DND-41 (cell line): ENCODE measurements at regions not wholly inside any gene's neighbourhood (a gene's known extent, or its start where the extent isn't known, plus 50 kb on each side); places are given as distances from the start of the nearest gene placed in this dataset.
"Not testable (repeated sequence)": the region's sequence is repeated elsewhere in the genome, so short reads cannot be mapped to it uniquely, and the experiment has no call there.

Source experiments
- ATAC-seq: fragments of 200-7000 bp; cut with Tn5 transposase; 3 replicates; pipeline ENCODE4 v1.9.1; 2021; ENCODE audit warnings: low read depth; ENCODE audit not compliant: insufficient read depth
- DNase-seq: peaks from one replicate; pipeline ENCODE4 v3.0.0-alpha.2; 2020
- H2AFZ ChIP-seq: 2 replicates; pipeline ENCODE4 v1.6.0; 2012; ENCODE audit warnings: low read depth, low read length
- H3K27ac ChIP-seq: 2 replicates; pipeline ENCODE4 v1.5.1; 2012; ENCODE audit warnings: low read length, inconsistent platforms
- H3K27me3 ChIP-seq: fragments of 200-600 bp; sonication (generic); 2 replicates; pipeline ENCODE4 v1.6.0; 2012; ENCODE audit warnings: low read length, mild to moderate bottlenecking, inconsistent platforms; ENCODE audit not compliant: insufficient read depth, poor library complexity
- H3K36me3 ChIP-seq: 2 replicates; pipeline ENCODE4 v1.5.1; 2012; ENCODE audit warnings: low read length, inconsistent platforms; ENCODE audit not compliant: insufficient read depth
- H3K4me1 ChIP-seq: 2 replicates; pipeline ENCODE4 v1.5.1; 2012; ENCODE audit warnings: mild to moderate bottlenecking, low read length; ENCODE audit not compliant: insufficient read depth
- H3K4me2 ChIP-seq: 2 replicates; pipeline ENCODE4 v1.6.0; 2012; ENCODE audit warnings: mild to moderate bottlenecking, moderate library complexity, low read length, inconsistent platforms; ENCODE audit not compliant: insufficient read depth
- H3K4me3 ChIP-seq, 2 experiments: fragments of 200-600 bp in 1 of 2; shearing (Covaris generic) in 1 of 2; 2 replicates each; pipeline ENCODE4 v1.5.1; 2012 to 2016; ENCODE audit warnings: inconsistent platforms in 2 of 2, low read length in 2 of 2, mild to moderate bottlenecking in 2 of 2, low read depth in 1 of 2, moderate library complexity in 1 of 2
- H3K79me2 ChIP-seq: 2 replicates; pipeline ENCODE4 v1.6.0; 2012; ENCODE audit warnings: low read length, inconsistent platforms; ENCODE audit not compliant: insufficient read depth
- H3K9ac ChIP-seq: 2 replicates; pipeline ENCODE4 v1.6.0; 2012; ENCODE audit warnings: low read depth, mild to moderate bottlenecking, inconsistent platforms, low read length, moderate library complexity
- H3K9me3 ChIP-seq: 2 replicates; pipeline ENCODE4 v1.5.1; 2012; ENCODE audit warnings: low read length, moderate library complexity, mild to moderate bottlenecking, inconsistent platforms; ENCODE audit not compliant: insufficient read depth, severe bottlenecking
- H4K20me1 ChIP-seq: 2 replicates; pipeline ENCODE4 v1.6.0; 2012; ENCODE audit warnings: low read length; ENCODE audit not compliant: insufficient read depth
- CTCF ChIP-seq: IDR thresholded peaks from 2 replicates; pipeline ENCODE4 v1.5.1; 2012; ENCODE audit warnings: borderline replicate concordance, low read length, moderate library complexity, mild to moderate bottlenecking; ENCODE audit not compliant: poor library complexity, severe bottlenecking; ENCODE audit errors: extremely low read depth
- EZH2 ChIP-seq: IDR thresholded peaks from 3 replicates; pipeline ENCODE4 v1.6.1; 2012; ENCODE audit warnings: borderline replicate concordance, low read depth, mild to moderate bottlenecking, moderate library complexity, low read length, inconsistent platforms; ENCODE audit not compliant: severe bottlenecking

DNA sequence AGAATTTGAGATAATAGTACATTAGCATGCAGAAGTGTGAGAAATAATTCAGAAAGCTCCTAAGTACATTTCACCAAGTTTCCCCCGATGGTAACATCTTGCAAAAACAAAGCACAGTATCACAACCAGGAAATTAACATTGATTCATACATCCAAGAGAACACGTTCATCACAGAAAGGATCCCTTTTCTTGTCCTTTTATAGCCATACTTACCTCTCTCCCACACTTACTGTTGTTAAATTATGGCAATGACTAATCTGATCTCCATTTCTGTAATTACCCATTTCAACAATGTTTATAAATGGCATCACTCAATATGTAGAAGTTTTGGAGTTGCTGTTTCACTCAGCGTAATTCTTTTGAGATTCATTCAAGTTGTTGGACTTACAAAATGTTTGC is 1260.0 kb downstream of the CDH8 start:
- Histone ChIP-seq H3K27me3 (no peaks in the 10 kb centered on the region), H3K4me3 (no peak overlapping the region), H3K36me3 (no peaks in the 10 kb centered on the region), H3K27ac (no peak overlapping the region), H3K4me2 (no peak overlapping the region), H3K4me1 (no peaks in the 10 kb centered on the region), H3K9ac (no peak overlapping the region), H4K20me1 (no peaks in the 10 kb centered on the region), H3K79me2 (no peaks in the 10 kb centered on the region), H2AFZ (no peak overlapping the region), H3K9me3 (no peaks in the 10 kb centered on the region)
- DNase-seq: no peak
- TF ChIP-seq EZH2: no peak
- no peak for TF ChIP-seq CTCF
- no peak for ATAC-seq

- no peaks in the 10 kb centered on the region for H3K27me3 ChIP-seq
- H3K4me1 ChIP-seq: no peaks in the 10 kb centered on the region
- ATAC-seq (no peak), DNase-seq (no peak)
- H4K20me1 ChIP-seq: no peaks in the 10 kb centered on the region
- H3K9ac ChIP-seq: no peak overlapping the region
- H3K4me2 ChIP-seq: no peak overlapping the region
- H2AFZ ChIP-seq: no peak overlapping the region
- no peaks in the 10 kb centered on the region for H3K79me2 ChIP-seq
- H3K9me3 ChIP-seq: no peaks in the 10 kb centered on the region
- no peak for TF ChIP-seq CTCF
- TF ChIP-seq EZH2: no peak
- no peak overlapping the region for H3K4me3 ChIP-seq
- no peak overlapping the region for H3K27ac ChIP-seq
- H3K36me3 ChIP-seq: no peaks in the 10 kb centered on the region
Measured at GRCh38 chr16:60771138-60771537, 1265.1 kb downstream of the CDH8 start.

DNA sequence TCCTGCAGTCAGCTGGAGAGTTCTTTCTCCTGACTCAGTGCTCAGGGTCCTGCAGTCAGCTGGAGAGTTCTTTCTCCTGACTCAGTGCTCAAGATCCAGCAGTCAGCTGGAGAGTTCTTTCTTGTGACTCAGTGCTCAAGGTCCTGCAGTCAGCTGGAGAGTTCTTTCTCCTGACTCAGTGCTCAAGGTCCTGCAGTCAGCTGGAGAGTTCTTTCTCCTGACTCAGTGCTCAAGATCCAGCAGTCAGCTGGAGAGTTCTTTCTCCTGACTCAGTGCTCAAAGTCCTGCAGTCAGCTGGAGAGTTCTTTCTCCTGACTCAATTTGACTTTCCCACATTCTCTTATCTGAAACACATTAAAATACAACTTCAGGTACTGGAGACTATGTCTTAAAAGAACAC is 1265.9 kb downstream of the CDH8 start:
- H3K9me3 ChIP-seq, H3K27ac ChIP-seq, H3K4me1 ChIP-seq, H3K4me3 ChIP-seq, DNase-seq, H3K9ac ChIP-seq, H4K20me1 ChIP-seq, H3K79me2 ChIP-seq, H3K4me2 ChIP-seq, H2AFZ ChIP-seq, ATAC-seq, H3K36me3 ChIP-seq, H3K27me3 ChIP-seq: not testable (repeated sequence)

DNA sequence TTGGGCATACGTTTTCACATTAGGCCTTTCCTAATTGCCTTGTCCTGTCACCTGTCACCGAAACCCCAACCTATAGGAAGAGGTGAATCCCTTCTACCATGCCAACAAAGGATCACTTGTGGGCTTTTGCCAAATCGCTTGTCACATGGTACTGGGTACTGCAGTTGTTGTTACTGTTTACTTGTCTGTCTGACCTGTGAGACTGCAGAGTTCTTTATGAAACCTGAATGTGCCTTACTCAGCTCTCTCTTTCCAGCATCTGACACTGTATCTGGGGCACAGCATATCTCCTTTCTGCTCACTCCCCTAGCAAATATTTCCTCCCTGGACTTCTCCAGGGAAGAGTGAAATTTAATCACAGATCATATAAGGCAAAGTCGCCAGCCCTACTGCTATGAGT is 1272.4 kb downstream of the CDH8 start:
- H3K27me3 ChIP-seq: no peaks in the 10 kb centered on the region
- H3K9me3 ChIP-seq: no peaks in the 10 kb centered on the region
- H3K4me1 ChIP-seq: no peaks in the 10 kb centered on the region
- no peaks in the 10 kb centered on the region for H3K36me3 ChIP-seq
- no peaks in the 10 kb centered on the region for H3K79me2 ChIP-seq
- ATAC-seq (no peak), DNase-seq (no peak)
- TF ChIP-seq CTCF (no peak), EZH2 (no peak)
- no peak overlapping the region for H3K9ac ChIP-seq
- H3K27ac ChIP-seq: no peak overlapping the region
- H3K4me2 ChIP-seq: no peak overlapping the region
- no peak overlapping the region for H3K4me3 ChIP-seq
- H4K20me1 ChIP-seq: no peaks in the 10 kb centered on the region
- H2AFZ ChIP-seq: no peak overlapping the region
